ENCODE measurements at regions not wholly inside any gene's neighbourhood (a gene's known extent, or its start where the extent isn't known, plus 50 kb on each side); places are given as distances from the start of the nearest gene placed in this dataset.

DNA sequence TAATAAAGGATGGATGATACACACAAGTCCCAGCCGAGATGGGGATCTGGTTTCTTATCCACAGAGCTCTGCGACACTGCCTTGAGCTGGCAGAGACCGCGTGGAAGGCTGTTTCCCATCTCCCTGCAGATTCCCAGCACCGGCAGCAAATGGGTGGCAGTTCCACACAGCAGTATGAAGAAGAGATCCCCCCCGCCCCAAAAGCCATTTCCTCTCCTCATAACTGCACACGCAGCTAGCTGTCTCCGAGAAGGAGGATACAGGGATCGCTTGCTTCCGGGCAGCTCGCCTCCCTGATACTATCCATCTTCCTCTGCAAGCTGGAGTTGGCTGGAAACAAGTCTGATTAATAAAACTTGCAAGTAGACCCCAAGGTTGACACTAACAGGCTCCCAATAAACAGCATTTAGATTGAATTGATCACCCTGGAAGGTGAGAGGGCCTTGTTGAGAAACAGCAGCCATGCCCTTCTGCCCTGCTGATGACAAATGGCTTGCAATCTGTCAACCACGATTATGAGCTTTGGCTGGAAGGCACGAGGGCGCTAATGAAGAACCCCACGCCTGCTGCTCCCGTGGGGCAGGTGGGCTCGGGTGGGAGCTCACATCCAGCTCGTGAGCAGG is 642.3 kb downstream of the AJAP1 start:
- TF ChIP-seq, protein P1, sequence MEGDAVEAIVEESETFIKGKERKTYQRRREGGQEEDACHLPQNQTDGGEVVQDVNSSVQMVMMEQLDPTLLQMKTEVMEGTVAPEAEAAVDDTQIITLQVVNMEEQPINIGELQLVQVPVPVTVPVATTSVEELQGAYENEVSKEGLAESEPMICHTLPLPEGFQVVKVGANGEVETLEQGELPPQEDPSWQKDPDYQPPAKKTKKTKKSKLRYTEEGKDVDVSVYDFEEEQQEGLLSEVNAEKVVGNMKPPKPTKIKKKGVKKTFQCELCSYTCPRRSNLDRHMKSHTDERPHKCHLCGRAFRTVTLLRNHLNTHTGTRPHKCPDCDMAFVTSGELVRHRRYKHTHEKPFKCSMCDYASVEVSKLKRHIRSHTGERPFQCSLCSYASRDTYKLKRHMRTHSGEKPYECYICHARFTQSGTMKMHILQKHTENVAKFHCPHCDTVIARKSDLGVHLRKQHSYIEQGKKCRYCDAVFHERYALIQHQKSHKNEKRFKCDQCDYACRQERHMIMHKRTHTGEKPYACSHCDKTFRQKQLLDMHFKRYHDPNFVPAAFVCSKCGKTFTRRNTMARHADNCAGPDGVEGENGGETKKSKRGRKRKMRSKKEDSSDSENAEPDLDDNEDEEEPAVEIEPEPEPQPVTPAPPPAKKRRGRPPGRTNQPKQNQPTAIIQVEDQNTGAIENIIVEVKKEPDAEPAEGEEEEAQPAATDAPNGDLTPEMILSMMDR (IDR thresholded peaks at IDR 0.05): no peak
- no peak for TF ChIP-seq EZH2phosphoT487 (IDR thresholded peaks at IDR 0.05)
- no peak for TF ChIP-seq EZH2 (IDR thresholded peaks at IDR 0.05)

All from neural progenitor cell (in vitro differentiated cells).